B cell (primary cell): ENCODE measurements at regions not wholly inside any gene's neighbourhood (a gene's known extent, or its start where the extent isn't known, plus 50 kb on each side); places are given as distances from the start of the nearest gene placed in this dataset.

Experiments used
- ATAC-seq: fragments of 200-7000 bp; cut with Tn5 transposase; one replicate; pipeline ENCODE4 v1.10.0; 2021; ENCODE audit warnings: low read depth, mild to moderate bottlenecking, moderate number of reproducible peaks, moderate library complexity
- CTCF ChIA-PET: fragments of 350-600 bp; sonication (Branson Sonifier 250); formaldehyde crosslinking; loops from one replicate; lab custom pipeline; 2021; ENCODE audit warnings: antibody characterized with exemption, inconsistent platforms; lab: Charles Lee
- POLR2A ChIA-PET: fragments of 350-600 bp; sonication (Branson Sonifier 250); formaldehyde crosslinking; loops from one replicate; lab custom pipeline; 2021; ENCODE audit warnings: antibody characterized with exemption; lab: Charles Lee
- DNase-seq: peaks from one replicate; pipeline ENCODE4 v3.0.0; 2013
- H2AFZ ChIP-seq: 2 replicates; pipeline ENCODE4 v1.6.1; 2012; ENCODE audit warnings: mild to moderate bottlenecking, low read depth, low read length; ENCODE audit not compliant: insufficient read depth, poor library complexity, severe bottlenecking
- H3K27ac ChIP-seq, 2 donors: 1 replicate in 1 of 2; 2 replicates in 1 of 2; pipeline ENCODE4 v1.5.1; 2012 to 2013; ENCODE audit warnings: low read length in 2 of 2, mild to moderate bottlenecking in 2 of 2, moderate library complexity in 1 of 2
- H3K27me3 ChIP-seq, 4 experiments: fragments of 200-600 bp in 1 of 4; sonication (generic) in 1 of 4; replicated peaks in 1 of 4; 1 replicate in 2 of 4; 2 replicates in 2 of 4; pipeline versions ENCODE4 v1.6.1 to v1.7.0; 2013 to 2016; ENCODE audit warnings: low read length in 3 of 4, mild to moderate bottlenecking in 2 of 4, mixed read lengths in 1 of 4, moderate library complexity in 1 of 4; ENCODE audit not compliant: insufficient read depth in 4 of 4, control insufficient read depth in 3 of 4; ENCODE audit errors: control extremely low read depth in 1 of 4
- H3K36me3 ChIP-seq, 2 experiments: replicated peaks in 1 of 2; 1 replicate in 1 of 2; 2 replicates in 1 of 2; pipeline versions ENCODE4 v1.6.1 to v1.7.1; 2013; ENCODE audit warnings: low read length in 1 of 2; ENCODE audit not compliant: insufficient read depth in 2 of 2, control insufficient read depth in 1 of 2; ENCODE audit errors: control extremely low read depth in 1 of 2, extremely low read depth in 1 of 2
- H3K4me1 ChIP-seq, 2 donors: fragments of 200-600 bp in 1 of 2; sonication (generic) in 1 of 2; 1 replicate in 1 of 2; 2 replicates in 1 of 2; pipeline versions ENCODE4 v1.5.1 to v1.6.1; 2013 to 2017; ENCODE audit warnings: low read length in 2 of 2; ENCODE audit not compliant: control insufficient read depth in 2 of 2, insufficient read depth in 2 of 2
- H3K4me2 ChIP-seq: replicated peaks from 2 replicates; pipeline ENCODE3; 2012; ENCODE audit warnings: mild to moderate bottlenecking, low read depth, low read length; ENCODE audit not compliant: poor library complexity, severe bottlenecking
- H3K4me3 ChIP-seq, 5 experiments: fragments of 200-600 bp in 1 of 5; sonication (generic) in 1 of 5; 1 replicate in 3 of 5; 2 replicates in 2 of 5; pipeline versions ENCODE4 v1.5.1 to v1.7.0; 2011 to 2016; ENCODE audit warnings: low read length in 4 of 5, mild to moderate bottlenecking in 4 of 5, low read depth in 2 of 5, control low read depth in 1 of 5, moderate library complexity in 1 of 5; ENCODE audit not compliant: insufficient read depth in 1 of 5; ENCODE audit errors: control extremely low read depth in 1 of 5, extremely low read depth in 1 of 5
- H3K79me2 ChIP-seq: fragments of 200-600 bp; sonication (generic); one replicate; pipeline ENCODE4 v1.6.0; 2016; ENCODE audit warnings: low read length; ENCODE audit not compliant: control insufficient read depth, insufficient read depth
- H3K9ac ChIP-seq: fragments of 200-600 bp; sonication (generic); 2 replicates; pipeline ENCODE4 v1.6.1; 2017; ENCODE audit warnings: mild to moderate bottlenecking, low read length, moderate library complexity
- H3K9me3 ChIP-seq, 3 donors: one replicate each; pipeline versions ENCODE4 v1.6.1 to v1.7.1; 2013; ENCODE audit warnings: low read length in 2 of 3; ENCODE audit not compliant: control insufficient read depth in 2 of 3, insufficient read depth in 1 of 3; ENCODE audit errors: control extremely low read depth in 1 of 3
- H4K20me1 ChIP-seq: 2 replicates; pipeline ENCODE4 v1.6.0; 2012; ENCODE audit warnings: mild to moderate bottlenecking, low read length; ENCODE audit not compliant: insufficient read depth, control insufficient read depth, poor library complexity, severe bottlenecking
- H3K27ac Mint-ChIP-seq: one replicate; pipeline ENCODE4 v1.8.0; 2021; ENCODE audit warnings: mixed read lengths
- H3K27me3 Mint-ChIP-seq: one replicate; pipeline ENCODE4 v1.8.0; 2021; ENCODE audit warnings: mixed read lengths
- H3K4me1 Mint-ChIP-seq: one replicate; pipeline ENCODE4 v1.8.0; 2021; ENCODE audit warnings: mixed read lengths
- H3K4me3 Mint-ChIP-seq: one replicate; pipeline ENCODE4 v1.8.0; 2021; ENCODE audit warnings: mixed read lengths
- H3K9me3 Mint-ChIP-seq: one replicate; pipeline ENCODE4 v1.8.0; 2022; ENCODE audit warnings: mixed read lengths; ENCODE audit not compliant: insufficient read depth
- CTCF ChIP-seq: fragments of 200-600 bp; IDR thresholded peaks from one replicate; pipeline ENCODE4 v1.8.0; 2022; ENCODE audit warnings: antibody characterized with exemption, mild to moderate bottlenecking
- EZH2 ChIP-seq: IDR thresholded peaks from 2 replicates; pipeline ENCODE4 v1.6.1; 2012; ENCODE audit warnings: borderline replicate concordance, low read depth, mild to moderate bottlenecking, moderate library complexity, low read length; ENCODE audit not compliant: insufficient read depth, poor library complexity, severe bottlenecking
- WGBS: methylation state at CpG from one replicate; pipeline ENCODE4 v1.1.5; 2013; ENCODE audit warnings: missing lambda C conversion rate; ENCODE audit not compliant: insufficient coverage; 5-methylcytosine and 5-hydroxymethylcytosine counted together
- intact Hi-C: fragments of 100-400 bp; cut with micrococcal nuclease; formaldehyde crosslinking; loops from one replicate; pipeline ENCODE4 v1.10.0; 2022

DNA sequence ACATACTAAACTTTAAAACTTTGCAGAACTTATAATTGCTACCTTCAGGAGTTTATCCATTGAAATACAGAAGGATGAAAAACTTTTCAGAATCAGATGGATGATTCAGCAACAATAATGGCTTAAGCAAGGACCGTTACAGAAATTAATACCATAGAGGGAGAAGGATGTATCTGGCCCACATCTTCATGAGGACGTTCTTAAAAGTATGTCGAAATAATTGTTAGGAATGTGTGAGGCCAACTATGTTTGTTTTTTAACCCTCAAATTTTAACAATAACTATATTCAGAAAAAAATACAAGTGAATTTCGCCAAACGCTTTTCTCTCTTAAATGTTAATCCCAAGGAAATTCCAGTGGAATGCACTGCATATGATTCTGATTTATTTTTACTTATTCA is 105.2 kb upstream of the EPHA3 start:
- Histone ChIP-seq H2AFZ (no peak overlapping the region), H3K9me3 (peaks cover 0 to 3% (median 0%) of the 10 kb centered on the region in 3 donors), H3K36me3 (no peaks in the 10 kb centered on the region), H3K79me2 (no peaks in the 10 kb centered on the region), H3K27ac (no peak overlapping the region), H3K4me3 (no peak overlapping the region), H3K27me3 (no peaks in the 10 kb centered on the region), H3K4me1 (no peaks in the 10 kb centered on the region), H3K4me2 (no peak overlapping the region), H3K9ac (no peak overlapping the region), H4K20me1 (no peaks in the 10 kb centered on the region)
- ChIA-PET POLR2A (no interaction called here), CTCF (no interaction called here)
- intact Hi-C loops: no loop called here
- ATAC-seq (no peak), DNase-seq (no peak)
- Mint-ChIP-seq H3K27ac (no peak overlapping the region), H3K27me3 (no peaks in the 10 kb centered on the region), H3K9me3 (no peaks in the 10 kb centered on the region), H3K4me1 (no peaks in the 10 kb centered on the region), H3K4me3 (no peak overlapping the region)
- no CpG with 5 or more reads among the region's 5 CpGs for WGBS
- TF ChIP-seq CTCF (no peak), EZH2 (no peak)

DNA sequence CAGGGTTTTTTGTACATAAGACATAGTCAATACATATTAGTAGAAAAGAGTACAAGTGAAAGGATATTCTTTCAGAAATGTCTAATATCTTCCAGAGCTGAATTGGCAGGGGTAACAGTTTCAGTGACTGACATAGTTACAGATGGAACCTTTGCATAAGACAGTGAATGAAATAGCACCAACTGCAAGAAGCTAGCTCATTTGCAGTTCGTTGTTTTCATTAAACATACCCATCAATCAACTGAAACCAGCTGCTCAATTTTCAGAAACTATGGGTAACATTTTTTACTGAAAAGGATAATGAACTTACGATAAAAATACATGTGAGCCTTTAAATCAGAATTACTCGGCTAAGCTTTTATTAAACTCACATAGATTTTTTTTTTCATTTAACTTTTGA is 93.9 kb upstream of the EPHA3 start:
- Histone ChIP-seq H3K27ac (no peak overlapping the region), H3K36me3 (no peaks in the 10 kb centered on the region), H3K4me2 (no peak overlapping the region), H3K9ac (no peak overlapping the region), H3K27me3 (no peaks in the 10 kb centered on the region), H3K4me3 (no peak overlapping the region), H3K4me1 (no peaks in the 10 kb centered on the region), H2AFZ (no peak overlapping the region), H3K79me2 (no peaks in the 10 kb centered on the region), H4K20me1 (no peaks in the 10 kb centered on the region), H3K9me3 (no peaks in the 10 kb centered on the region)
- Mint-ChIP-seq H3K4me3 (no peak overlapping the region), H3K27ac (no peak overlapping the region), H3K27me3 (no peaks in the 10 kb centered on the region), H3K9me3 (peaks cover under 1% of the 10 kb centered on the region), H3K4me1 (no peaks in the 10 kb centered on the region)
- CTCF ChIA-PET: no interaction called here
- ATAC-seq: no peak
- no peak for DNase-seq
- intact Hi-C loops: no loop called here
- WGBS: 100% methylated on average over 1 of the region's 3 CpGs
- no peak for TF ChIP-seq EZH2
- TF ChIP-seq CTCF: no peak
- POLR2A ChIA-PET: no interaction called here
